OCI-LY1 (cell line): ENCODE measurements at regions not wholly inside any gene's neighbourhood (a gene's known extent, or its start where the extent isn't known, plus 50 kb on each side); places are given as distances from the start of the nearest gene placed in this dataset.

ENCODE experiments used
- CTCF ChIP-seq: fragments of 200-600 bp; sonication (generic), shearing (Covaris generic); IDR thresholded peaks from 2 replicates; pipeline ENCODE4 v1.5.1; 2017; ENCODE audit warnings: mild to moderate bottlenecking, antibody characterized with exemption, low read length, moderate library complexity, mixed read lengths
- EZH2 ChIP-seq: fragments of 200-600 bp; sonication (generic), shearing (Covaris generic); IDR thresholded peaks from 2 replicates; pipeline ENCODE4 v1.8.0; 2017; ENCODE audit warnings: borderline replicate concordance, mixed run types, mild to moderate bottlenecking, antibody characterized with exemption, low read length, moderate library complexity, mixed read lengths

DNA sequence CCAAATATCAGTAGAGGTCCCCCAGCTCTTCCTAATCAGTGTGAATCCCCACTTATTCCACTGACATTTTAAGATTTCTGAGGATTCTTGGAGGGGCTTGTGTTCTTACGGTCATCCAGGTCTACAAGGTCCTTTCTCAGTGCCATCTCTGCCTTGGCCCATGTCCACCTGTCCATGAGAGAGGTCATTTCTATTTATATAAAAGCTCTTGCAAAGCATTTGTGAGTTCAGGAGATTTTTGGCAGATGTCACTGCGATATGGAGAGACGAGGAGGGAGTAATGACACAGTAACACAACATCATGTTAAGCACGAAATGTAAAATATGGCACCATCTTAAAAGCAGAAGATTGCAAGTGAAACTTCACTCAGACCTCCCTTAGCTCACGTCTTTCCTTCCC is 144.6 kb upstream of the NFIA start:
- TF ChIP-seq EZH2 (no peak), CTCF (no peak)
